ENCODE measurements at regions not wholly inside any gene's neighbourhood (a gene's known extent, or its start where the extent isn't known, plus 50 kb on each side); places are given as distances from the start of the nearest gene placed in this dataset.

DNA sequence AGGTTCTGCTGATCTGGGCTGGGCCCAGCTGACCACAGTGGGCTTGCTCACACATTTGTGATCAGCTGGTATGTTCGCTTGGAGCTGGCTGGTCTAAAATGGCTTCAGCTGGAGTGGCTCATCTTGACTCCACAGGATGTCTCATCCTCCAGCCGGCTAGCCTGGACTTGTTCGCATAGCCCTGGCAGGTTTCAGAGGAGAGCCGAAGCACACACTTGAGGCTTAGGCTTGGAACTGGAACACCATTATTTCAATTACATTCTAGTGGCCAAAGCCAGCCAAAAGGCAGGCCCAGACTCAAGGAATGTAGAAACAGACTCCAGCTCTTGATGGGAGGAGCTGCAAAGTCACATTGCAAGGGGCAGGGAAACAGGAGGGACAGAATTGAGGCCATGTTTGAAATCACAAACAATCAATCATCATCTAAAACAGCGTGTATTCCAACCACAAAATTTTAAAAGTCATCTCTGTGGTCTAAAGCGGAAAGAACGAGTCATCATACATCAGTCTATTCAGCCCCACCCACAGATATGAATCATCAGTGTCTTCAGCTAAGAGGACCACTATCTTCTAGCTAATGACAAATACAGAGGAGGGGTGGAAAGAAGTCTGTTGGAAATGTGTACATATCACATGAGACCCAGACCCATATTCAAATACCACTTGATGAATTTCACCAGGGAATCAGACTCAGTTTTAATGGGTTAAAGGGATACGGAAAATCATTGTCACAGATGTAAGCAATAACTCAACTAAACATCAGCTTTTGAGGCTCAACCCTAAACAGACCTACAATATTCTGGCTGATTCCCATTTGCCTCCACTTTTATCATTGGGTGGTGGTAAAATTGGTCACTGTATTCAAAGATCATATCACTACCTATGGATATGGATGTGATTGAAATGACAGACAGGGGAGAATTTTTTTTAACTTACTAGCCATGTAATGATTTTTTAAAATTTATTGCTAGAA lies 139.0 kb upstream of the MKLN1 start:
- peak; percentile 50 for DNase-seq (ENCODE audit: low read depth)

DNA sequence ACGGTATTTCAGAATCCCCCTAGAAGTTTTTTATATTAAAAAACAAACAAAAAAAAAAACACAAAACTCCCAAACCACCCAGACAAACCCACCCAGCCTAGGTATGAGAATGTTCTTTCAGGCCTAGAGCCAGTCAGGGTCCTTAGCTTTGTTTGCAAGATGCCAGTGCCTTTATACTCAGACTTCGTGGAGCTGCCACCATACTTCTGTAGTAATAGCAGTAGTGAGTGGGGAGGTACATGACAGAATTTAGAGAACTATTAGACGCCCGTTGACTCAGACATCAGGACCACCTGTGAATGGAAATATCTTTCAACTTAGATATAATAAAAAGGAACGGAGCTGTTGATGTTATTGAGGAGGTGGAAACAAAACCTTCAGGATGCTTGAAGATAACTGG lies 138.2 kb upstream of the MKLN1 start:
- no peak for DNase-seq (ENCODE audit: low read depth)

DNA sequence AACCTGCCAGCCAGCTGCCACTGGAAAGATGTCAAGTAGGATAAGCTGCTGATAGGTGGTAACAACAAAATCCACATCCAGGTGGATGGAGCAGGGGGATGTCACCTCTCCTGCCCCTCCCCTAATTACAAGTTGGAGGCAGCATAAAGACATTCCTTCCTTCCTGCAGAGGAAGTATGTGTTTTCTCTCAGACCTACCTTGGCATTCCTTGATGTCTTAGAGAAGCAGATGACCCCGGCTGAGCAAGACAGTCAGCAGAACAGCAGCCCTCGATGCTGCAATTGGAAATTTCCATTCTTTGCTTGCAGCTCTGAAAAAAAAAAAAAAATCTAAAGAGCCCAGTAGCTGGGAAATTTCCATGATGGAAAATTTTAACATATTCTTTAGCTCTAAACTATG lies 137.5 kb upstream of the MKLN1 start:
- no peak for DNase-seq (ENCODE audit: low read depth)

DNA sequence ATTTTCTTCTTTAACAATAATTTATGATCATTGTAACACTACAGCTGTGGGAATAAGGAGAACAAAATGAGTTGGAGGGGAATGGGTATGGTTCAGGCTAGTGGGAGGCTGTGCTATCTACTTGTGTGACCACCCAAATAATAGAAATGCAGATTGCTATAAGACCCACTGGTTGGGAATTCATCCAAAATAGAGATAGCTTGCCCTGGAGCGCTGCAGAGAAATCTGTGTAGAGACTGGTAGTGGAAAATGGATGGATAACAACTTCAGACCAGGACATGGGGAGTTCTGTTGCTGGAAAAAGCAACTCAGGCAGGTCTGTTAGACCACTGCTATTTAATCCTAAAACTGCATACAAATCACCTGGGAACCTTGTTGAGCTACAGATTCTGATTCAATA lies 137.1 kb upstream of the MKLN1 start:
- DNase-seq (ENCODE audit: low read depth) = no peak

DNA sequence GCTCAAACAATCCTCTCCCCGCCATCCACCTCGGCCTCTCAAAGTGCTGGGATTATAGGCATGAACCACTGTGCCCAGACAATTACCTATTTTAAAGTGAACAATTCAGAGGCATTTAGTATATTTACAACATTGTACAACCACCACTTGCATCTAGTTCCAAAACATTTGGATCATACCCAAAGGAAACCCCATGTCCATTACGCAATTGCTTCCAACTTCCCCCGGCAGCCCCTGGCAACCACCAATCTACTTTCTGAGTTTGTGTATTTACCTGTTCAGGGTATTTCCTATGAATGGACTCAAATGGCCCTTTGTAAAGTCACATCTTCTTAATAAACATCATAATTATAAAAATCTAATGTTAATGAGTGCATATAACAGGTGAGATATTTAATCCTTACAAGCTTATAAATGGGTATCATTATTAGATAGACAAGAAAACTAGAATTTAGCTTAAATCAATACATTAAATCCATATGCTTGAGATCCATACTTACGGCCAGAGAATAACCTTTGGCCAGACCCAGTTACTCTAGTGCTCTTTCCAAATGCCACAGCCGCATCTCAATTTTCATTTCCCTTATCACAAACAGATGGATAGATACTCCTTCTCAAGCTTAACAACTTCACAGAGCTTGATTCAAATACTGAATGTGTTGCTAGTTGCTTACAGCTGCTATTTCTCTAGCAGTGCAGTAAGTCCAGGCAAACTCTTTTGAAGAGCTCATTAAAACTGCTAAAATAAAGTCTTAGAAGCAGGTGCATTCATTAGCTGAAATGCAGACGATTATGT lies 133.4 kb upstream of the MKLN1 start:
- DNase-seq (ENCODE audit: low read depth) = no peak

DNA sequence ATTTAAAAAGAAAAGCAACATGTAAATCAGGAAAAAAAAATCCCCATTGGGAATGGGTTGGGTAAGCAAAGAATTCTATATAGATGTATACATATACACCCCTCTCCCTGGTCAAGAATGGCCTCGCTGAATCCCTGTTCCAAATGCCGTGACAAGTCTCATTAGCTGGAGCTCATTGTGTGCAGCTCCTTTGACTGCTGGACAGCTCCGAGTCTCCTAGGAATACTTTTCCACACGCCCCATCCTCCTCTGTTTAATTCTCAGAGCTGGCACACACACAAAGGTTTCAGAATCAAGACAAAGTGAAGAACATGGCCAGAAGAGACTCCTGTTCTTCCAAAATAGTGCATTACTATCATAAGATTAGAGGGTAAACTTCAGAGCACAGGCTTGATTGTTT lies 130.9 kb upstream of the MKLN1 start:
- DNase-seq (ENCODE audit: low read depth) = no peak

DNA sequence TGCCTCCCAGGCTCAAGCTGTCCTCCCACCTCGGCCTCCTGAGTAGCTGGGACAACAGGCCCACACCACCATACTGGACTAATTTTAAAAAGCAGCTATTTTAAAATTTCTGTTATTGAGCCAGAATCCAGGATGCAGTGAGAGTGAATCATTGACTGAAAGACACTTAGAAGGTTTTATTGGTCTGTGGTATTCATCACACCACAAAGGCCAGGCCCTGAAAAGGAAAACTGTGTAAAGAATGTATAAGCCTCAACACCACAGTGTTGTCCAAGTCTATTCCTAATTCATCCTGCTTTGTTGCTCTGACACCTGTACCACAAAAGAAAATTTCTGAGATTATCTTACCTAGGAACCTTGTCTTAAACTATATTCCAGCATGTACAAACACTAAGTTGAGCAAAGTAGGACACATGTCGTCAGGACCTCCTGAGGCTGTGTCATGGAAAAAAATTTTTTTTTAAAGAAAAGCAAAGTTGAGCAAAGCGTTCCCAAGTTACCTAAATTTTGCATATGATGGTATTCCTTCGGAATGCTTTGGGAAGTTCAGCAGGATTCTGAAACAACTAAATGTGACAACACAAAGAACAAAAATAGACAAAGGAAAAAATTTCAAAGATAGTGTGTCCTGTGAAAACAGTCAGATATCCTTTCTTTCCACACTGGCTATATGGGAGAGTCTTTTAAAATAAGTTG lies 129.6 kb upstream of the MKLN1 start:
- DNase-seq (ENCODE audit: low read depth) = no peak

DNA sequence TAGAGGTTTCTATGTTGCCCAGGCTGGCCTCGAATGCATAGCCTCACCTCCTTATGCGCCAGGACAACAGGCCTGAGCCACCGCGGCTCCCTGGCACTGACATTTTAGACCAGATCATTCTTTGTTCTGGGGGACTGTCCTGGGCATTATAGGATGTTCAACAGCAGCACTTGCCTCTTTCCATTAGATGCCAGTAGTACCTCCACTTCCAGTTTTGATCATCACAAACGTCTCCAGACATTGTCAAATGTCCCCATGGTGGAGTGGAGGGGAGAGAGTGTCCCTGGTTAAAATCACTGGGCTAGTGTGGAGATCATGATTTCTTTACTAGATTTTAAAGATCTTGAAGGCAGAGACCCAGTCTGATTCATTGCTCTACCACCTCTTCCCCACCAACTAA lies 125.2 kb upstream of the MKLN1 start:
- no peak for DNase-seq (ENCODE audit: low read depth)

DNA sequence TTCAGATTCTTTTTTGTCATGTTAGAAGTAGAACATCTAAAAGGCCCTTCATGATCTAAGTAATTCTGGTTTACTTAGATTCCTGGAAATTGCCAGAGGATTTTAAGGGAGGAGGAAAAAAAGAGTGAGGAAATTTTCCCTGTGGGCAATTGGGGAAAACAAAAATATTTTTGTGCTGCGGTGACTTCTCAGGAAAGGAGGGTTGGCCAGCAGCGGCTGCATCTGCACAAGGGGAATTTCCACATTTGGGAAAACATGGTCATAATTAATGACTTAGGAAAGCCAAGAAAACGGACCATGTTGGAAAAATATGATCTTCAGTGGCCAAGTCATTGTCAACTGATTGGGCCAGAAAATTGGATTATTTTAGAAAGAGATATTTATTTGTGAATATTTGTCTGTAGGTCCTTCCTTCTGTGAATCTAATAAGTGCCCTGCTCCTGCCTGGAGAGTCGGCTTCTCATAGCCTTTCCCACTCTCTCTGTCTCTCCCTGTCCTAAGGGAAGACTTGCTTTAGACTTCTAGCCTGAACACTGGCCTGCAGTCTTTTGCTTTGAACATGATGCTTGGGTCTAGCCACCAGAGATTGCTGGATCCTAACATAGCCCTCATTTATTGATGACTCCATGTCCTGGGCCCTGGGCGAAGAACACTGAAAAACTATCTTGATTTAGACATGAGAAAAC lies 124.2 kb upstream of the MKLN1 start:
- DNase-seq (ENCODE audit: low read depth) = no peak

DNA sequence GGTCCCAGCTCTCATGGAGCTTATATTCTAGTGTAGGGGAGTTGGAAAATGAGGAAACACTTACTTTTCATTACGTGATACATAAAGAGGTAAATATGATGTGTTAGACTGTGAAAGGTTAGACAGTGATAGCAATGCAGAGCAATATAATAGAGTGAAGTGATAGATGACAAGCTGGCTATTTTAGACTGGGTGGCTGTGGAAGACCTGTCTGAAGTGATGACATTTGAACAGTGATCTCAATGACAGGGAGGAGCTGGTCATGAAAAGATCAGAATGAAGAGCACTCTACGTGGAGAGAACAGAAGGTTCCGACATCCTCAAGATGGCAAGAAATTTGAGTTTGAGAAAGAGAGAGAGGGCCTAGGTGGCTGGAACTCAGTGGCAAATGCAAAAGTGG lies 118.9 kb upstream of the MKLN1 start:
- DNase-seq (ENCODE audit: low read depth) = no peak

DNA sequence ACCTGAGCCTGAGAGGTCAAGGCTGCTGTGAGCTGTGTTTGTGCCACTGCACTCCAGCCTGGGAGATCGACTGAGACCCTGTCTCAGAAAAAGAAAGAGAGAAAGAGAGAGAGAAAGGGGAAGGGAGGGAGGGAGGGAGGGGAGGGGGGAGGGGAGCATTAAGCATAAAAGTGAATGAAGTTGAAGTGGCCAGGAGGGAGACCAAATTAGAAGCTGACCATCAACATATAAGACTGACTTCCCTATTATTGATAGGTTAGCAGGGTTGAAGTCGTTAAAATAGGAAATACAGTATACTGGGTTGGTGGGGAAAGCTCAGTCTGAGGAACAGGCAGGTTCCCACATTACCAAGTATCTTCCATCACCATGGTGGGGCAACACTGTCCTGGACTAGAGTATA lies 117.1 kb upstream of the MKLN1 start:
- DNase-seq (ENCODE audit: low read depth) = no peak

DNA sequence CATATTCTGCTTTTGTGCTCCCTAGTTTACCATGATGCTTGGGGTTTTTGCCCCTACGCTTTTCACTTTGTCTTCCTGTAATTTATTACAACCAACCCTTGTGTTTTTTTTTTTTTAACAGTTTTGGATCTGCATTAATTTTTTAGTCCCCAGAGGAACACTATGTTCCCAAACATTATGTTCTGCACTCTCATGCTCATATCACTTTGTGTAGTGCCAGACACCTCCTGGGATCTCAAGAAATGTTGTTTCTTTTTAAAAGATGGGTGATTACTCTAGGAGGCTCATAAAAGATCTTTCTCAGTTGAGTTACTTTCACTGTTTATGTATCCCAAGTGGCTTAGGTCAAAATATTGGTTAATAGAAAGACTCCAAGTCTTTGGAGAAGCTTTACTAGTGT lies 116.2 kb upstream of the MKLN1 start:
- DNase-seq (ENCODE audit: low read depth) = no peak

DNA sequence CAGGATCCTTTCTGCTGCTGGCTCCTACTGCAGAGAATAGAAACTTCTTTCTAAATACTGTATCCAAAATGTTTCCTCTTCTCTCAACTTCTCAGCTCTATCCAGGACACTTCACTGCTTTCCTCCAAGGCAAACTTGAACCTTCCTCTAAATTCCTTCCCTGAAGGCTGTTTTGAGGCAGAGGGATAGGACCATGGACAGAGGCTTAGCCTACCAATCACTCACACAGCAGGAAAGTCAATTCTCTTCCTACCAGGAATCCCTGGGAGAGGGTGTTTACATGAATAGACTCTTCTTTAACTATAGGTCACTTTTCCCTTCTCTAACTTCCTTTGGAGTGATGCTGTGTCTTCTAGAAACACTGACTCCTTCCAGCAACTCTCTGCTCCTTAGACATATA lies 115.6 kb upstream of the MKLN1 start:
- no peak for DNase-seq (ENCODE audit: low read depth)

DNA sequence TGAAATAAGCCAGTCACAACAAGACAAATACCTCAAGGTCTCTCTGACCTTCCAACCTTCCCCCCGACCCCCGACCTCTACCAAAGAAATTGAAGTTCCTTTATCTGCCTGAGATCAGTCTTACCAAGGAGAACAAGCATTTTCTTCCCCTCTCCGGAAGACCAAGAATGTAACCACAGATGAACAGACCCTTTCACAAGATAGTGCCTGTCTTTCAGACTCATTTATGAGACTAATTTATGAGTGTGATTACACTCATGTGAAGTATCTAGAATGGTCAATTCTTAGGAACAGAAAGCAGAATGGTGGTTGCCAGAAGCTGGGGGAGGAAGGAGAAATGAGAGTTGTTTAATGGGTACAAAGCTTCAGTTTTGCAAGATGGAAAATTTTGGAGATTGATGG lies 108.9 kb upstream of the MKLN1 start:
- DNase-seq (ENCODE audit: low read depth) = no peak

DNA sequence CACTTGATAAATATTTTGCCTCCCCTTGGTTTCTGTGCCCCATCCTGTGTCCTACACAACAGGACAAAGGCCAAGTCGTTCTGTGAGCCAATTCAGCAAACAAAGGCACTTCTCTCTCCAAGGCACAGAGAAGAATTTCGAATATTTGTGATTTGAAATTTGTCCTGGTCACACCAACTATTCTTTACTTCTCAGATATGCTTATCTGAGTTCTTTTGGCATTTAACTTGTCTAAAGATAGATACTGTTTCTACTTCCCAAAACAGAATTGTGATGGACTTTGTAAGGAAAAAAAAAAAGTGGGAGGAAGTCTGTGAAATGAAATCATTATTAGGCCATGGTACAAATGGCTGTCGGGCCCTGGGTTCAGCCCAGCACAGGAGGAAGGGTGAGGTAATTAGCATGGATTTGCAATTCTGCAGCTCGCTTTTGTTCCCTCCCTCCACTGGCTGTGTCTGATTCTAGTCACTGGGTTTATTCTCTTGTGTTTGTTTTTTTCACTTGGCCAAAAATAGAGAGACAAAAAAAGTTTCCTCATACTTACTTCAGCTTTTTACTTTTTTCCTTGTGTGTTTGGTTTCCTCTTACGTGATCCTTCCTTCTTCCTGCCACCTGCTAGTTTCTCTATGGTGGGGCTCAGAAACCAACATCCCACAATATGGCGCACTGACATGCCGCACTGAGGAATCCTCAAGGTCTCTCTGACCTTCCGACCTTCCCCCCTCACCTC lies 108.2 kb upstream of the MKLN1 start:
- DNase-seq (ENCODE audit: low read depth) = no peak

DNA sequence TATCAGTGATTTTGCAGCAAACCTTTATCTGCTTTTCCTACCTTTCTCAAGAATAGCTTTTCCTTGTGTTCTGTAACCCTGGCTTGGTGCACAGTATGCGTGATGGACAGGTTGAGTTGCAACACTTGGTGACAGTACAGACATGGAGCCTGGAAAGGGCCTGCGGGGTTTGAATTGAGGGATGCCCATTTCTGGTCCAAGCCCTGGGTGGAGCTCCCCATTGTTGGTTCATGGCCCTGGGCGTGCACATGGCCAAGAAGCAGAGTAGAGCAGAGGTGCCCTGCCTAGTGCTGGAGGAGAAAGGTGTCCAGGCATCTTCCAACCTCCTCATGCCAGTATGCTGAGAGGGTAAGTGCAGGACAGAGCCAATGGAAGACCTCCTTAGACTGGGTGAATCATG lies 106.6 kb upstream of the MKLN1 start:
- no peak for DNase-seq (ENCODE audit: low read depth)

DNA sequence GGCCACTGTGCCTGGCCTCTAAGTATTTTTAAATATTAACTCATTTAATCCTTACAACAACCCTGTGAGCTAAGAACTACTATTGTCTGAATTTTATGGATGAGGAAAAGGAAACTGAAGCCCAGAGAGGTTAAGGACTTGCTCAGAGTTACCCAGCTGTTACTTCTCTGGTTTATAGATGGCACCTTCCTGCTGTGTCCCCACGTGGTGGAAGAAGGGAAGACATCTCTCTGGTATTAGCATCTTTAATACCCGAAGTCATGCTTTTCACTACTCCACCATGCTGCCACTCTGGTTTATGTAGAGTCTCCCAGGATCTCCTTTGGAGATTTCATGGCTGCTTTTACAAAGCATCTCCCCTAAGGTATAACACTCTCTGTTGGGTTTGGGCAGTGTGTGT lies 105.5 kb upstream of the MKLN1 start:
- DNase-seq (ENCODE audit: low read depth) = no peak

DNA sequence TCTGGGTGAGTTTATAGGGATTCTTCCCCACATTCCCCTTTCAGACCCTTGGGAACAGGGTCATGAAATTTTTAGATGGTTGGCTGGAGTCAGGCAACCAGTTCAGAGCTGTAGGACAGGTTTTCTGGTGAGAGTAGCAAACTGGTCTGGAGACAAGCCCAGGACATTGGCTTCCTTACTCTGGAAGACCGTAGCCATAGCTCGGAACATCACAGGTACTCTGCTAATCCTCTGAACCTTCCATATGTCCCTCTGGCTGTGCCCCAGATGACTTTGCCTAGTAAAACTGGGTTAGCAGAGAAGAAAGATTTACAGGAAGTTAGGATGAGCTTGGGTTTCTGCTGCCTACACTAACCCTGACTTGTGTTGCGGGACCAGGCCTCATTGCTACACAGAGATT lies 104.5 kb upstream of the MKLN1 start:
- DNase-seq (ENCODE audit: low read depth) = no peak

DNA sequence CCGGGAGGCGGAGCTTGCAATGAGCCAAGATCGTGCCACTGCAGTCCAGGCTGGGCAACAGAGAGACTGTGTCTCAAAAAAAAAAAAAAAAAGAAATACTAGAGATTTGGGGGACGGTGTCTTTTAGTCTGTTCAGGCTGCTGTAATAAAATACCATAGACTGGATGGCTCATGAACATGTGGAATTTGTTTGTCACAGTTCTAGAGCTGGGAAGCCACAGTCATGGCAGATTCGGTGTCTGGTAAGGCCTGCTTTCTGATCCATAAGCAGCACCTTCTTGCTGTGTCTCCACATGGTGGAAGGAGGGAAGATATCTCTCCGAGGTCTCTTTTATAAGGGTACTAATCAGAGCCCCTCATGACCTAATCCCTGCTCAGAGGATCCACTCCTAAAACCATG lies 102.7 kb upstream of the MKLN1 start:
- no peak for DNase-seq (ENCODE audit: low read depth)

DNA sequence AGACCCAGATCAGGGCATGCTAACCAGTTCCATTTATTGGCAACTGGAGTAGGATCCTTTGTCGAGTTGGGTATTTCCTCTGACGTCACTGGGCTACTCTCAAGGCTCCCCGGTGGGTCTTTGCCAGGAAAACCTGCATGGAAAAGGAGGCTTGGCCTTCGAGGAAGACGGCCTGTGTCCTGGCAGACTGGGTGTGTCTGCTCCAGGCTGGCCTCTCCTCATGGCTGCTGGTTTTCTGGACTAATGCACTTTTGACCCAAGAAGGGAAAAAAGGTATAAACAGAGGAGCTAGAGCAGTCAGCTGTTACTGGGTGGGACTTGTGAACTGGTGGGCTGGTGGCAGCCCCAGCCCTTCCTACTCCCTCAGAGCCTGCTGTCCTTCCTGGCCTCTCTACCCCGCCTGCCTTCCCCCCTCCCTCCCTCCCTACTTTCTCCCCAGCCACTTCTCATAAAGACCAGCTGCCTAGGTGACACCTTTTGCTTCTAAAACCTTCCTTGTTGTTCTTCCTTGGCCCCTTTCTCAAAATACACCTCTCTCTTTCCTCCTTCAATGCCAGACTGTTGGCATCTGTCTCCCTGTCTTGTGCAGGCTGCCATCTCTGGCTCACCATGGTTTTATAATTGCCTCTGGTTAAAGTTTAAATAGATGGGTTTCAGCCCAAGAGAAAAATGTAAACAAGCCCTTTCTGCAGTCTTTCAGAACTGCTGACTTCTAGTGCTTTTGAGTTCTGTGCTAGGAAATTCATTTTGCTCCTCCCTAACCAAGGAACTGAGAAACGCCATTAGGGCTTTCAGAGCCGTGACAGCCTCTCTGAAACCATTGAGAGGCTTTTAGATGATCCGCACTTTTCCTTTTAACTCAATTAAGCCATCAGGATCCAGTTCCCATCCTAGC lies 101.8 kb upstream of the MKLN1 start:
- DNase-seq (ENCODE audit: low read depth) = no peak

DNA sequence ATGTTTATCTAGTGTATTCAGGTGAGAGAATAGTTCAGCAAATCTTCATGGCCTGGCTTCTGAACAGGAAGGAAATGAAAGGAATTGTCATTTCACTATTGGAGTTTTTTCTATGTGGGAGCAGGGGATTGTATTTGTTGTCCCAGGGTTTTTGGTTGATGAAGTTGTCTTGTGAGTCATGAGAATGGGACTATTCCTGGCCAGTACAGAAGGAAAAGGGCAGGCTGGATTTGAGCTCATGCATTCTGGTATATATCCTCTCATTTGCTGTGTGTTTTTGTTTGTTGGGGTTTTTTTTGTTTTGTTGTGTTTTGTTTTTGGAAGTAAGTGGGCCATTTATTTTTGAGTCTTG lies 101.2 kb upstream of the MKLN1 start:
- no peak for DNase-seq (ENCODE audit: low read depth)
